ENCODE measurements at regions not wholly inside any gene's neighbourhood (a gene's known extent, or its start where the extent isn't known, plus 50 kb on each side); places are given as distances from the start of the nearest gene placed in this dataset.

GRCh38 chr13:109587689-109588088 lies 198.7 kb downstream of the IRS2 start:
- DNase-seq: no peak

DNA sequence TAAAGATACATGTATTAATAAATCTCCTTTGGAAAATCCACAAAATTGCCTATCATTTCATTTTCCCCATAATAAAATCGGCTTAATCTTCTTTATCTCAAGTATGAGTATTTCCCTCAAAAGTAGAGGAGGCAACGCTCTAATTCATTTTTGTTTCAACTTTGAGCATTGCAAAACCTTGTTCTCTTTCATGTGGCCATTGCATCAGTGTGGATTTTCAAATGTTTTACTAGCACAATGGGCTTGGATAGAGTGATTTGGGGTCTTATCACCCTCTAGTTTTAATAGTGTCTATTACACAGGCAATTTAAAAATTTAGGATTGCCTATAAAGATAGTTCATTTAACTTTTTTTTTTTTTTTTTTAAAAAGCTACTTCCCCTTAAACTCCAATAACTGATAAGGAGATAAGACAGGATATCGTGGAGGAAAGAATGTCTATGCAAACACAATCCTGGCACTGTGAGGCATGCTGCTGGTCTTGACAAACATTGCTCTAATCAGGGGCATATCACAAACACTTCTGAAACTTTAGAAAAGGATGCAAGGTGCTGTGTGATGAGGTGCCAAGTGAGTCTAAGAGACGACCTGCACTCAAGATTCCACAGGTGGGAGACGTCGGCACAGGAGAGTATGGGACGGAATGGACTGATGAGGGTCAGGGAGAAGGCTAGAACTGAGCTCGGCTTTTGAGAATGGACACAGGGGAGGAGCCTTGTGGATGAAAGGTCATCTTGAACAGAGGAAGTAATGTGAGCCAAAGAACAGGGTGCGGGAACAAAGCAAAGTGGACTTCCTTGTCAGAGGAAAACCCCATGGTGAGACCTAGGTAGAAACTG lies 199.7 kb downstream of the IRS2 start:
- no peak for DNase-seq

DNA sequence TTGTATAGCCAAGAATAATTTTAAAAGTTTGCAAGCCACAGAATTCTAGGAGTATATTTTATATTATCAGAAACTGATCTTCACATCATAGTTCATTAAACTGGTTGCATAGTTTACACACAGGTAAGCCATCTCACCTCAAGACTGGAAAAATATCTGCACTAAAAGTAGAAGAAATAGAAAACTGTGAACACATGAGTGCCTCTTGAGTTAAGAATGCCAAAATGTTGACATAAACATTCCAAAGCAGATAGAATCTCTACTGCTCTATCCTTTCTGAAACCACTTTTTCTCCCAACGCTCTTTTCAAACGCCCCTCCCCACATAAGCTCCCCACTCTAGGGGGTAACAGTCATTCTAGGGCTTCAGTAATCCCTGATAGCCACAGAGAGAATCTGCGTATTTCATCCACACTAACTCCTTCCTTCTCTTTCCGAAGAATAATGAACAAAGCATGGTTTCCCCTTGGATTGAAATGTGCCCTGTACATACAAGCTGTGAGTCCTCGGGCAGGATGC lies 201.5 kb downstream of the IRS2 start:
- no peak for DNase-seq

DNA sequence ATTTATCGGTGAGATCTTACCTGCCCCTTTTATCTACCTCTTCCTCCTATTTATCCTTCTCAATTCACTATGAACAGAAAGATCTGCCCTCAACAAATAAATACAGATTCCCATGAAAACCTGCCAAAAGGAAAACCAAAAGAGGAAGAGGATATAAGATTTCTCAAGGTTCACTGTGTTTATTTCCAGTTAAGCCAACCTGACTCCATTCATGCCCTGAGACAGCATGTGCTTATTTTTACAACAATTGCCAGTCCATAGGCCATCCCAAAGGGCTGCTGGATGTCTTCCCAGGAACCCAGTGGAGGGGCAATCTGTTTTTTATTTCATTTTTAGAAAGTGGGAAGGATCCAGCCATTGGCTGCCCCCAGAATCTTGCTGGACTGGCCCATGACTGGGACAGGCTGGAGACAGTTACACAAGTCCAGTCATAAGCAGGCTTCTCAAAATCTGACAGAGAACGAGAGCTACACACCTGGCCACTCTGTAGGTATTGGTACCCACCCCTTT lies 209.1 kb downstream of the IRS2 start:
- DNase-seq: no peak

GRCh38 chr13:109576331-109576813 lies 210.0 kb downstream of the IRS2 start:
- no peak for DNase-seq

- no peak for DNase-seq
Measured at GRCh38 chr13:109575821-109576220, 210.6 kb downstream of the IRS2 start.

DNA sequence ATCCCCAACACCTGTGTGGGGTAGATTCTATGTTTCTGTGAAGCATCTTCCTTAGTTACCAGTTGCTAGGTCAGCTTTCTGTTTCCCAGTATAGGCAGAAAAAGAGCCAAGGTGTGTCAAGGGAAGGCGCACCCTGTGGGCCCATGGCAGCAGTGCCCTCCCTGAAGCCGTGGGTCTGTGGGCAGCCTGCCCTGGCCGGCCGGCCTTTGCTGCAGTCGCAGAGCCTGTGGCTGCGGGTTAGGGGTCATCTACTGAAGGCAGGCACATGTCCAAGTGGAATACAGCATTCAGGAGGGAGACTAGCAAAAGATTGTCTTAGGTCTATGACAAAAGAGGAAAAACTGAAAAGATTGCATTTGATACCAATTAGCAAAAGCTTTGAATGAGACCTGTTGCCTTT lies 214.0 kb downstream of the IRS2 start:
- DNase-seq: no peak

DNA sequence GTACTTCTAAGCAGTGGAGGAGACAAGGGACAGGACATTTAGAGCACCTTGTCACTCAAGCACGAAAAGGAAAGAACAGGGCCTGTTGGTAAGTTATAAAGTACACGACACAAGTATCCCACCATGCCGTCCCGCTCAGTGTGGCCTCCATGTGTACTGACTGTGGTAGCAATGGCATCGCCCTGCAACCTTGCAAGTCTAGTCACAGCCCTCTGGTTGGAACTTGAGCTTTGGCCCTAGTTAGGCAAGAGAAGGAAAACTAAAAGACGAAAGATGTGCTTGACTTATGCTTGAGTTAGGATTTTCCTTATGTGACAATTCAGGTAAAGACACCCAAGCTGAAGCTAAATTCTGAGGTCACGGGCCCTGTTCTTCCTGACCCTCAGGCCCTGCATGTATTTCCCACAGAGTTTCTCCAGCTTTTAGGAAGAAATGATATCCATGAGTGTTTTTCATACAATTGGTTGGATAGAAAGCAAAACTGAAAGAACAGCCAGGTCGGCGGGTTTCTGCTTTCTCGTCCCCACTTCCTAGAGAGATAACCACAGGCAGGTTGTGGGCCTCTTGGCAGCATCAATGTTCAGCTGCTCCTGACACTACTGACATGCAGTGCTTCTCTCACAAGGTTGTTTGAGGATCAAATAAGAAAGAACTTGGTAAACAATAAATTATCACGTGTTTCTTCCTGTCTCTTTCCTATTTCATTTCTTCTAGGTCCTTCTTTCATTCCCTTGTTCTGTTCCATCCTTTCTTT lies 216.2 kb downstream of the IRS2 start:
- DNase-seq: peak in 1 of 2 donors; percentile 35

DNA sequence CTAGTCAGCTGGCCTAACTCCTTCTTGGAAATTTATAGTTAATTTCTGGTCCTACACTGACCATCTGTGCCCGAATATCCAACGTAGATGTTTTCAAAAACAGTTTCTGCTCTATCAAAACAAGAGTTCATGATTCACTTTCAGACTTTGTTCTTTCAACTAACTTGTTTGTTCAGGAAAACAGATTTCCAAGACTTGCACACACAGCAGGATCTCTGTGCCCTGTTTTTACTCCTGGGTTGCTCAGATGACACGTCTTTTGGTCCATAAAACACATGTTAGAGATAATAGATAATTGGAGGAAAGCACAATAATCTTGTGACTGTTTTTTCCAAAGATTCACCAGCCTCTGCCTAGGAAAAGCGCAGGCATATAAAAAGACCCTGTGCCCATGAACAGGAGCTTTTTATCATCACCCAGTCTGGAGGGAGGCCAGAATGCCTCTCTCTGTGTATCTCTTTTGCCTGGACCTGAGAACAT lies 218.0 kb downstream of the IRS2 start:
- DNase-seq: no peak

GRCh38 chr13:109567315-109567714 lies 219.1 kb downstream of the IRS2 start:
- no peak for DNase-seq

DNA sequence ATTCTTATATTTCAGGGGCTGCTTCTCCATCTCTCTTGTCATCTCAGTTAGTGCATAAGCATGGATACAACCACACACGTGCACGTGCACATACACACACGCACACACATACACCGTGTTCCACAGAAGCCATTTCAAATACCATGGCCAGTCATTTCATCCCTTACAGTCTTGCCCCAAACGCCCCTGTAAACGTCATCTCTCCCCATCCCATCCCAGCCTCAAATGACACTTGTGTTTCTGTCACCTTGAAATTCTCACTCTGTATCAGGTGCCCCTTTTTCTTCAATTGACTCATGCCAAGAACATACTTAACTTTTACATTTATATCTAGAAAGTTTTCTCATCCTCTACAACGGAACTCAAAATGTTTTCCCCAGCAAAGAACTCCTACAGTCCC lies 220.5 kb downstream of the IRS2 start:
- no peak for DNase-seq

- DNase-seq: no peak
Measured at GRCh38 chr13:109548374-109548773, 238.0 kb downstream of the IRS2 start.

DNA sequence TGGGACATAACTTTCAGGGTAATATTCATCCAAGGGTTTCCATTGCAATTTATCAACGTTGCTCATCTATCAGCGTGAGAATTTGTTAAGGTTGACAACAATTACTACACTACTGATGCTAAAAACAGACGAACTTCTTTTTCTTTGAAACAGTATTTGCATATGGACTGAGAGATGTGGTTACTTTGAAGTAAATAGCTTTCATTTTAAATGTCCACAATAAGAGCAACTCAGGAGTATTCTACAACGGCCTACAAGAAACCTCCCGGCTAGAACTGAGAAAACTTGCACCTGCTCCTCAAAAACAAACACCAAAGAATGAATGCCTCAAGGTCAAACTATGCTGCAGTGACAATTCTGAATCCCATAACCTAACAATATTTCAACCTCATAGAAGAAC lies 238.4 kb downstream of the IRS2 start:
- DNase-seq: no peak

- DNase-seq: no peak
Measured at GRCh38 chr13:109545931-109546330, 240.5 kb downstream of the IRS2 start.

DNA sequence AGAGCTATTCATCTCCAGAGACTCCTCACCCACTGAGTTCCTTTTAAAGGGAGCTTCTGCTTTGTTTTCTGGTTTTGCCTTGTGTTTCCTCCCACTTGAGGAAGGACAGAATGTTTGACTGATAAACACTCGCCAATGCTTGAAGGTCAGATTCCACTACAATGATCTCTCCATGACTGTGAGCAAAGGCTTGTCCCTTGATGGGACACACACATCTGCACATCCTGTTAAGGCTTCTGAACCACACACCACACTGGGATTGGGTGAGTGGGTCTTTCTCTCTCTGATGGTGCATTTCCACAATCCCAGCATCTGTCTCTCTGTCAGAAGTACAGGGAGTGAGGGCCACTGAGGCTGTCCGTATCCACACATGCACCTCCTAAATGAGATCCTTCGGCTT lies 245.3 kb downstream of the IRS2 start:
- no peak for DNase-seq

DNA sequence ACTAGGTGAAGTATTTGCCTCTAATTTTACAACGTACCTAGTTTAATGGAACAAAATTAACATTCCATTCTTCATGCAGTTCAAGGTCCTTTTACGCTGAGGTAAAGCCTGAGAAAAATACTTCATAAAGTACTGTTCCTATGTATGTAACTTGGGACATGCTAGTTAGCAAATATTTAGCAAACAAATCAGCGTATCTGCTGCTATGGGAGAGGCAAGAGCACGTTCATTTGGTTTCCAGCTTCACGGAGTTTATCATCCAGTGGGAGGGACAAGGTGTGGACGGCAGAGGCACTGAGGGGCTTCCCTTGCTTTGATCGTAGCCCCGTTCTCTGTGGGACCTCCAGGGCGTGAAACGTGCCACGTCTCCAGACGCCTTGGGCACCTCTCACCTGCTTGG lies 248.8 kb downstream of the IRS2 start:
- DNase-seq: no peak

DNA sequence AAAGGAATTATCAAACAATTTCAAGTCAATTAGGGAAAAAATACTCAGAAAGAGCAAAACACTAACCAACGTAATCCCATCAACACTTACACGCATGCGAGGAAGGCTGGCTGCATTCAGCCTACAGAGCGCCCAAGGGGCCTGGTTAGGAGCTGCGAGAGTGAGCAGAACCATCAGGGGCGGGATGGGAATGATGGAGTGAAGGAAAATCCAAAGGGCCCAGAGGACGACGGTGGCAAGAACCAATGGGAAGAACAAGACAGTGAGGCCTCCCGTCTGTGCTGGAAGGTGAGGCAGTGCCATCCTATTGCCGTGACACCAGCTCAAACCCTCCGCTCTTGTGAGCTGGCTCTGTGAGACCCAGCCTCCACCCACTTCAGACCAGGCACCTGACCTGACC lies 253.0 kb downstream of the IRS2 start:
- DNase-seq: no peak

DNA sequence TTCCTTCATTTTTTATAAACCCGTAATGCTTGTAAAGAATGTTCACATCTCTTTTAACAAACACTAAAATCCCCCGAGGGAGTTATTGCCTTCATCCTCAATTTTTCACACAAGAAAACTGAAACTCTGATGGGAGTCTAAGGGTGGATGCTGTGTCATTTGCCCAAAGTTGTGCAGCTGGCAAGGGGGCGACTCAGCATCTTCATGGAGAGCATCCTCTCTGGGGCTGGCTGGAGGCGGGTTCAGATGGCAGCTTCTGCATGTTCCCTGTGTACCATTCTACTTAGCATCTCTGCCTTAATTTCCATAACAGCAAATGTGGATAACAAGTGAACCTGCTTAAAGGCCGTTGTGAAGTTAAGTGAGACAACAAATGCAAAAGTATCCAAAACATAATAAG lies 256.4 kb downstream of the IRS2 start:
- no peak for DNase-seq

GRCh38 chr13:109521719-109522118 lies 264.7 kb downstream of the IRS2 start:
- DNase-seq: no peak

DNA sequence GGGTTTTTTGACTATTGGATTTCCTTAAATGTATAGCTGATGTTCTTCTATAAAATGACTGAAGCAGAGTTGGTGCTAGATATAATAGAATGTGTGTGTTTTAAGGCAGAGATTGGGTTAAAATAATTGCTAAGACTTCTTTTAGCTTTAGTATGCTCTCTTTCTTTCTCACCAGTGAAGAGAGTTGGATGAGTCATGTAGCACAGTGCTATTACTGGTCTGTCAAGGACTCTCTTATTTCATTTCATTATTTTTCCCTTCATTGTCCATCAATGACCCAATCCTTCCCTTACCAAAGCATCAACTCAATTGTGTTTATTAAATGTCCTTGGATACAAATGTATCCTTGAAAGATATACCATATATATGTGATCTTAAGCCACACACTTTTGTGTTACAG lies 268.9 kb downstream of the IRS2 start:
- DNase-seq: no peak

DNA sequence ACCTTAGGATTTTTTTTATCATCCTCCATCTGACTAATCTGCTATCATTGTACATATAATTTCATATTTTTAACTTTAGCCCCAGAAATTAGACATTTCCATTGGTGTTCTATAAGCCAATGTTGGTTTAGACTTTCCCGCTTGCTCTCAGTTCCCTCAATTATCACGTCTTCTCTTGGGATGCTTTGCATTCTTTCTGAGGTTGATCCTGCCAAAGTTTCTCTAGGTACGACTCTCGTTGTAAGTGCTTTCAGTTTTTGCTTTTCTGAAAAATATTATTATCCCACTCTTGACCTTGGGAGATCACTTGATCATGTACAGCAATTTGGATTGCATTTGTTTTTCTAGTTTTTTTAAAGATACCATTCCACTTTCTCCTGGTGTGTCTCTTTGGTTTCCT lies 270.2 kb downstream of the IRS2 start:
- DNase-seq: no peak

DNA sequence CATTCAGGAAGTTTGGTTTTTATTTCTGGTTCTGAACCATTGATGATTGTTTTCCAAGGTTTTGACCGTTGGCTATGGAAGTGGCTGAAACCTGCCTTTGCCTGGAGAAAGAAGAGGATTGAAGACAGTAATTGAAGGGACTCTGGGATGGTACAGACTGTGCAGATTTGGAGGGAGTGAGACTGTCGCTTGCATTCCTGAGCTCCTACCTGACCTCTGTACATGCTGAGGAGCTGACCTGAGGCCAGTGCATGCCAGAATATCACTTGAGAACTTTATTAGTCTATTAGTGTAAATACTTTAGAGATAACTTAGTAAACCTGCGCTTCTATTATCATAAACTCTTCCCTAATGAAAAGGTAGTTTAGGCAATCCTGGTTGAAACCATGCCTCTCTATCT lies 276.4 kb downstream of the IRS2 start:
- DNase-seq: no peak

DNA sequence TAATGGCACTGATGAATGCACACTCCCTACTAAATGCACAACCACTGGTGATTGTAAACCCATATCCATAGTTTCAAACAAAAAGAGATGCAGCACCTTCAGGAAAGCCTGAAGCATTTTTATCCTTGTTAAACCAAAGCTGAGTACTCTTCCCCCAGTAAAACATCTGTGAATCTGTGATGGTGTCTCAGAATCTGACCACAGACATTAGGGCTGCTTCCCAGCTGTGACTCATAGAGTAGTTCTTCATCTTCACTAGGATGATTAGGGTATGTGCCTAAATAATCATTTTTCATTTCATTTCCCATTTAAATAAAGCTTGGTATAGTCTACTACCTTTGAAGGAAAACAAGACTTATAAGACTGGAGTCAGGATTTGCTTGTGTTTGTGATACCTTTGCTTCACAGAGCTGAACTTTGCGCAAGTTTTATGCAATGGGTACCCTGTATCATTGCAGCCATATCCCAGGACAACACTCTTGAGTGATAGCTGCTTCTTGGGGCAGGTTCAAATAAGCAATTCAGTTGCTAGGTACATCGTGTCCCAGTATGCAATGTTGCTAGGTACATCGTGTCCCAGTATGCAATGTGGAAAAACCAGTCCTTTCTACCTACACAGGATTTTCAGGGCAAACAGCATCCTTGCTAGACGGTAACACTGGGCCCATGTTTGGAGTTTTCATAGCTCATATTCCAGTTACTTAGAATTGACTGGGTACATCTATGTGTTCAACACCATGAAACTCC lies 277.1 kb downstream of the IRS2 start:
- DNase-seq: no peak

Data from stimulated activated CD4-positive, alpha-beta T cell treated with anti-CD3 and anti-CD28 coated beads, Interleukin-2, amount 100 ng/mL, for 24 hours (primary cell).